ENCODE measurements at regions not wholly inside any gene's neighbourhood (a gene's known extent, or its start where the extent isn't known, plus 50 kb on each side); places are given as distances from the start of the nearest gene placed in this dataset.

DNA sequence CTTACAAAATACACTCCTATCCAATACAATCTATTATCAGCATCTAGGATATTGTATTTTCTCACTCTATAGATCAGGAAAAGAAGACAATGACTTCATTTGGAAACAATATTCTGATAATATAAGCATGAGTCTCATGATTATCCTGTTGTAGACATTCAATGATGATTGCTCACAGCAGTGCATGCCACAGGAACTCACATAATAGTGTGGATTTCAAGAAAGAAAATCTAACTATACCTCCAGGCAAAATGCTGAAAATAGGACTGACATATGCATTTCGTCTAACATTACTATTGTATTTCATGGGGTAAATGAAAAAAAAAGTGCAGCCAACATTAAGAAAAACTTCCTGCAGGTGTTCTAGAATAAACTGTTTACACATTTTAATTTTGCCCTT lies 122.6 kb downstream of the POSTN start:
- TF ChIP-seq EZH2 (IDR thresholded peaks at IDR 0.05; ENCODE audit: insufficient read depth, poor library complexity, severe bottlenecking), result no peak
- no peak for TF ChIP-seq EZH2phosphoT487 (IDR thresholded peaks at IDR 0.05; ENCODE audit: insufficient read depth, low read depth)
